ENCODE measurements at regions not wholly inside any gene's neighbourhood (a gene's known extent, or its start where the extent isn't known, plus 50 kb on each side); places are given as distances from the start of the nearest gene placed in this dataset.

DNA sequence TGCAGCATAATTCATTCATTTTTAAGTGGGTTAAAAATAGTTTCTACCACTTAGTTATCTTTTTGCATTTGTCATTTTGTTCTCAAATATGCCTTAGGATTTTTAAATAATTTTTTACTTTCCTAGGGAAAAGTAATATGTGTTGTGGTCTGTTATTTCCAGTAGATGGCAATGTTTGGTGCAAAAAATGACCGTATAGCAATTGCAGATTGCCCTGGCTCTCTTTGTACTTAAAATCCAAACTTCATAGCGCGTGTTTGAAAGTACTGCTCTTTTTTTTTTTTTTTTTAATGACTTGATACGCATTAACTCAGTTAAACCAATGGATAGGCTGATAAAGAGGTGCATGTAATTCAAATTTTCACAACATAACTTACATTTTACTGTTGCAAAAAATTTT is 74.4 kb upstream of the RBMX start:
- no peak for ATAC-seq
- TF ChIP-seq, protein P1, sequence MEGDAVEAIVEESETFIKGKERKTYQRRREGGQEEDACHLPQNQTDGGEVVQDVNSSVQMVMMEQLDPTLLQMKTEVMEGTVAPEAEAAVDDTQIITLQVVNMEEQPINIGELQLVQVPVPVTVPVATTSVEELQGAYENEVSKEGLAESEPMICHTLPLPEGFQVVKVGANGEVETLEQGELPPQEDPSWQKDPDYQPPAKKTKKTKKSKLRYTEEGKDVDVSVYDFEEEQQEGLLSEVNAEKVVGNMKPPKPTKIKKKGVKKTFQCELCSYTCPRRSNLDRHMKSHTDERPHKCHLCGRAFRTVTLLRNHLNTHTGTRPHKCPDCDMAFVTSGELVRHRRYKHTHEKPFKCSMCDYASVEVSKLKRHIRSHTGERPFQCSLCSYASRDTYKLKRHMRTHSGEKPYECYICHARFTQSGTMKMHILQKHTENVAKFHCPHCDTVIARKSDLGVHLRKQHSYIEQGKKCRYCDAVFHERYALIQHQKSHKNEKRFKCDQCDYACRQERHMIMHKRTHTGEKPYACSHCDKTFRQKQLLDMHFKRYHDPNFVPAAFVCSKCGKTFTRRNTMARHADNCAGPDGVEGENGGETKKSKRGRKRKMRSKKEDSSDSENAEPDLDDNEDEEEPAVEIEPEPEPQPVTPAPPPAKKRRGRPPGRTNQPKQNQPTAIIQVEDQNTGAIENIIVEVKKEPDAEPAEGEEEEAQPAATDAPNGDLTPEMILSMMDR (IDR thresholded peaks at IDR 0.05), result peak in 7 of 9 donors; percentile 30 to 51 (median 40)
- Histone ChIP-seq H3K27me3 (no peaks in the 10 kb centered on the region), H3K9me3 (no peaks in the 10 kb centered on the region), H3K4me3 (no peak overlapping the region), H3K4me1 (no peaks in the 10 kb centered on the region), H3K27ac (no peak overlapping the region), H3K36me3 (no peaks in the 10 kb centered on the region)
- WGBS, 2 donors, result 6% methylated on average over 4 of the region's 4 CpGs
- intact Hi-C loops (cut with DNase I), result loop anchor here in 9 of 10 donors (2.0 to 10.0 kb wide), 5 partner anchors 97 to 1080 kb away; no protein-coding TSS in a partner anchor
- DNase-seq, result no peak

DNA sequence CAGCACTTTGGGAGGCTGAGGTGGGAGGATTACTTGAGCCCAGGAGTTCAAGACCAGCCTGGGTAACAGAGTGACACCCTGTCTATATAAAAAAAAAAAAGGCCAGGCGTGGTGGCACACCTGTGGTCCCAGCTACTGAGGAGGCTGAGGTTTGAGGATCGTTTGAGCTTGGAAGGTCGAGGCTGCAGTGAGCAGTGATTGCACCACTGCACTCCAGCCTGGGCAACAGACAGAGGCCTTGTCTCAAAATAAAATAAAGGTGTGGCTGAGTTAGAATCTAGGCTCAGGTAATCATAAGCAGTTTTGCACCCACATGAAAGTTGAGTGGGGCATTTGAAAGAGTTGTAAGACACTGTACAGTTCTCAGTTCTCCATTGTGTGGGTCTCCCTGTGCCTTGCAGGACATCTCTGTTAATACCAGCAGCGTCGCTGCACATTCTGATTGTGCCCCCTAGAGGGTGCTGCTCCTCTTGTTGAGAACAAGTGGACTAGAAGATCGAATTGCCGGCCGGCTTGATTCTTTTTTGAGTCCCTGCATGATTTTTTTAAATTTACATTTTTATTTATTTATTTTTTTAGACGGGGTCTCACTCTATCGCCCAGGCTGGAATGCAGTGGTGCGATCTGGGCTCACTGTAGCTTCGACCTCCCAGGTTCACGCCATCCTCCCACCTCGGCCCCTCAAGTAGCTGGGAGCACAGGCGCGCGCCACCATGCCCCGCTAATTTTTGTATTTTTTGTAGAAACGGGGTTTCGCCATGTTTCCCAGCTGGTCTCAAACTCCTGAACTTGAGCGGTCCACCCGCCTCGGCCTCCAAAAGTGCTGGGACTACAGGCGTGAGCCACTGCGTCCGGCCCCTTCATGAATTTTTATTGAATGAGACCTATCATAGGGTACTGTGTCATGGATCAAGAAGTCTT is 73.6 kb upstream of the RBMX start:
- Histone ChIP-seq H3K9me3 (no peaks in the 10 kb centered on the region), H3K4me1 (no peaks in the 10 kb centered on the region), H3K36me3 (no peaks in the 10 kb centered on the region), H3K4me3 (no peak overlapping the region), H3K27me3 (no peaks in the 10 kb centered on the region), H3K27ac (no peak overlapping the region)
- ATAC-seq, result peak in 2 of 8 donors; percentile 55 to 61
- intact Hi-C loops (cut with DNase I), result loop anchor here in 9 of 10 donors (2.0 to 10.0 kb wide), 4 partner anchors 99 to 1081 kb away; no protein-coding TSS in a partner anchor
- DNase-seq, result peak; percentile 22 to 36
- TF ChIP-seq, protein P1 (IDR thresholded peaks at IDR 0.05), result peak in 8 of 9 donors; percentile 39 to 67 (median 53)
- 62 to 63% methylated on average over 26 of the region's 26 CpGs for WGBS, 2 donors

DNA sequence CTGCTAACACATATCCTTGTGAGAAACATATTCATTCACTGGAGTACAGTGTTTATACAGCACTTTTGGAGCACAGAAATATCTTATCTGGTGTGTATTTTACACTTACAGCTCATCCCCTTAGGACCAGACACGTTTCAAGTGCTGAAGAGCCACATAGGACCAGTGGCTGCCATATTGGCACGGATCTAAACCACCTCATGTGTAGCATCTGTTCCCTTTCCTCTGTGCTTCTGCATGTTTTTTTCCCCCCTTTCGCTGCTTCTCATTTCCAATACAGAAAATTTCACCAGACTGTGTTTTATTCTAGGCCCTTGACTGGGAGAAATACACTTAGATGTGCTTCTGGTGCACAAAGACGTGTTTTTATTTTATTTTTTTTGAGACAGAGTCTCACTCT is 69.7 kb upstream of the RBMX start:
- Histone ChIP-seq H3K27me3 (no peaks in the 10 kb centered on the region), H3K36me3 (no peaks in the 10 kb centered on the region), H3K27ac (no peak overlapping the region), H3K4me3 (no peak overlapping the region), H3K4me1 (no peaks in the 10 kb centered on the region), H3K9me3 (no peaks in the 10 kb centered on the region)
- DNase-seq (no peak), ATAC-seq (no peak)
- intact Hi-C loops (cut with DNase I), result loop anchor here in 8 of 10 donors (10.0 kb wide), 3 partner anchors 105 to 1085 kb away; no protein-coding TSS in a partner anchor
- WGBS, 2 donors, result 78 to 79% methylated on average over 4 of the region's 4 CpGs
- TF ChIP-seq, protein P1 (IDR thresholded peaks at IDR 0.05), result no peak

DNA sequence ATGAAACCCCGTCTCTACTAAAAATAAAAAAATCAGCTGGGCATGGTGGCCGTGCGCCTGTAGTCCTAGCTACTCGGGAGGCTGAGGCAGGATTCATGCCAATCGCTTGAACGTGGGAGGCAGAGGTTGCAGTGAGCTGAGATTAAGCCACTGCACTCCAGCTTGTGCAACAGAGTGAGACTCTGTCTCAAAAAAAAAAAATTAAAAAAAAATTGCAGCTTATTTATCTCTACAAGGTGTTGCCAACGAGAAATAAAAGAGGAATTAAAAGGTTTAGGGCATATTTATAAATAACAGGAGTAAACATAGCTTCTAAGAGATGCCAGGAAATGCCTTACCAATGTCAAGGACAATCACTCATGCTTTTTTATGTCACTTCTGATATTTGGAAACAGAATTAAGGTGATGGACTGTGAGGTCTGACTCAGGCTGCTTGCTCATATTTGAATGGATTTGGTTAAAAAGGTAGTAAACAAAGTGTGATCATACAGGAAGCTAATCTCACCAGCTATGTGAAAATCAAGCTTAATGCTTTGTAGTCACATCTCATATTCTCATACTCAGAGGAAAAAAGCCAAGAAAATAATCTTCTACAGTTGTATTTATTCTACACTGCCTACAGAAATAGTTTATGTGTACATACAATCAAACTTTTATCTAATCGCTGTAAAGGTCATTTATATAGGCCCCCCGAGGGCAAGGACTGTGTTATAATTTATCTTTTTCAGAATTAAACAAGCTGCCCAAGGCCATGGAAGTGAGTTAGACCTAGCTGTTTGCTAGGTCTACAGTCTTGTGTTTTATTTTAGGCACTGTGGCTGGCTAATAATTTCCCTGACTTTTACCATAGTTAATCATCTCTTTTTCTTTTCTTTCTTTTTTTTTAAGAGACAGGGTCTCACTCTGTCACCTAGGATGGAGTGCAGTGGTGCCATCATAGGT is 61.1 kb upstream of the RBMX start:
- H3K27me3 ChIP-seq, result no peaks in the 10 kb centered on the region
- DNase-seq (no peak), ATAC-seq (no peak)
- H3K9me3 ChIP-seq, result no peaks in the 10 kb centered on the region
- no peaks in the 10 kb centered on the region for H3K4me1 ChIP-seq
- intact Hi-C loops (cut with DNase I), result no loop called here
- no peak overlapping the region for H3K4me3 ChIP-seq
- WGBS, 2 donors, result 87% methylated on average over 9 of the region's 9 CpGs
- no peak overlapping the region for H3K27ac ChIP-seq
- TF ChIP-seq, protein P1 (IDR thresholded peaks at IDR 0.05), result no peak
- no peaks in the 10 kb centered on the region for H3K36me3 ChIP-seq

All from heart right ventricle (tissue), 16 donors.